SJCRH30 (cell line): ENCODE measurements at regions not wholly inside any gene's neighbourhood (a gene's known extent, or its start where the extent isn't known, plus 50 kb on each side); places are given as distances from the start of the nearest gene placed in this dataset.
"Not testable (repeated sequence)": the region's sequence is repeated elsewhere in the genome, so short reads cannot be mapped to it uniquely, and the experiment has no call there.

Source experiments
- DNase-seq, 2 experiments: peaks; one replicate each; pipeline ENCODE4 v3.0.0-alpha.2; 2015 to 2020
- H3K27ac ChIP-seq: fragments of 250-450 bp; sonication (Bioruptor Pico); 2 replicates; pipeline ENCODE4 v1.5.1; 2020; ENCODE audit warnings: mild to moderate bottlenecking, moderate library complexity
- H3K27me3 ChIP-seq: fragments of 250-450 bp; sonication (Bioruptor Pico); 2 replicates; pipeline ENCODE4 v1.5.1; 2020; ENCODE audit warnings: mild to moderate bottlenecking, moderate library complexity
- H3K36me3 ChIP-seq: fragments of 250-450 bp; sonication (Bioruptor Pico); 2 replicates; pipeline ENCODE4 v1.5.1; 2020; ENCODE audit warnings: mild to moderate bottlenecking, moderate library complexity
- H3K4me1 ChIP-seq: fragments of 250-450 bp; sonication (Bioruptor Pico); 2 replicates; pipeline ENCODE4 v1.5.1; 2020; ENCODE audit warnings: mild to moderate bottlenecking, moderate library complexity
- H3K4me3 ChIP-seq: fragments of 250-450 bp; sonication (Bioruptor Pico); 2 replicates; pipeline ENCODE4 v1.5.1; 2020; ENCODE audit warnings: mild to moderate bottlenecking, moderate library complexity
- H3K9me3 ChIP-seq: fragments of 250-450 bp; sonication (Bioruptor Pico); replicated peaks from 2 replicates; pipeline ENCODE4 v1.5.1; 2020; ENCODE audit warnings: mild to moderate bottlenecking, moderate library complexity

DNA sequence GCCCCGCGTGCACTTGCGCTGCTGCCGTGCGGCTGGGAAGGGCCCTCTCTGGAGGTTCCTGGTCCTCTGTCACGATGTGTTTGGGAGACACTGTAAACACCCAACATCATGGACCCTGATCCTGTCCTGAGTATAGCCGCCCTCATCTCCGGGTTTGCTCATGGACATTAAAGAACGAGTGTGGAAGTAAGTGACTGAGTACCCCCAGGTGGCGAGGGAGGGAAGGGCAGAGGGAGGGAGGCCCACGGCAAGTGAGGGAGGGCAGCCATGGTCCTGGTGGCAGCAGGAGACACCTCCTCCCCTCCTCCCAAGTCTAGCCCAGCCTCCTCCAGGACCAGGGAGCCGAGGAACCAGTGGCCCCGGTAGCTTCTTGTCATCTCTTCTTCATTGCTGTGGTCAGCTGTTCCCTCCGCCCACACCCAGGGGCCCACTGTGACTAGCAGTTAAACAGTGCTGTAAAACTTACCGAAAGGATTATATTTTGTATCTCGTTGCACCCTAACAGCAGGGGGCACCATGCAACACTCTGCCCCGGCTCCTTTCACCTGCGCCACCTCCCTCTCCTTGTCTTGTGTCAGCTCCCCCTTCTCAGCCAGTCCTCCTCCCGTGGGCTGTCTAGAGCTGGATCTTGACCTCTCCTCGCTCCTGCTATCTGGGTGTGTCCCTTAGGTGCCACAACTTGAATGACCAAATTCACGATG lies 566.5 kb upstream of the B3GAT1 start:
- Histone ChIP-seq H3K27ac (no peak overlapping the region), H3K36me3 (no peaks in the 10 kb centered on the region), H3K4me1 (no peaks in the 10 kb centered on the region), H3K27me3 (no peaks in the 10 kb centered on the region), H3K9me3 (no peaks in the 10 kb centered on the region), H3K4me3 (no peak overlapping the region)
- no peak for DNase-seq

DNA sequence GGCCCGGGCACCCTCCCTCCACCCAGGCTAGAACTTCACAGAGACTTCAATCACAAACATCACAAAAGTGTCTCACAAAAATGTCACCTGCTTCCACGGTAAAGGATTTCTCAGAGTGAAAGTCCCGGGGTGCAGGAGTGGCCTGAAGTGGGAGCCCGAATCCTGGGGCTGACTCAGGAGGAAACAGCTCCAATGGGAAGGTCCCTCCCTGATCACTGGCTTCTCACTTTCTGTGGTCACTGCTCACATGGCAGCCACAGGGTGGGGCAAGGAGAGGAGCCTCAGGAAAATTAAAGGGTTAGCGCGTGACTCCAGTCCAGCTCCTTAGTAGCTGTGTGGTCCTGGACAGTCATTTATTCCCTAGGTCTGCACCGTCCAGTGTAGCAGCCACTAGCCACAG lies 564.5 kb upstream of the B3GAT1 start:
- no peak overlapping the region for H3K4me3 ChIP-seq
- H3K4me1 ChIP-seq, result no peaks in the 10 kb centered on the region
- no peaks in the 10 kb centered on the region for H3K9me3 ChIP-seq
- H3K27me3 ChIP-seq, result no peaks in the 10 kb centered on the region
- H3K36me3 ChIP-seq, result no peaks in the 10 kb centered on the region
- DNase-seq, result no peak
- H3K27ac ChIP-seq, result no peak overlapping the region

DNA sequence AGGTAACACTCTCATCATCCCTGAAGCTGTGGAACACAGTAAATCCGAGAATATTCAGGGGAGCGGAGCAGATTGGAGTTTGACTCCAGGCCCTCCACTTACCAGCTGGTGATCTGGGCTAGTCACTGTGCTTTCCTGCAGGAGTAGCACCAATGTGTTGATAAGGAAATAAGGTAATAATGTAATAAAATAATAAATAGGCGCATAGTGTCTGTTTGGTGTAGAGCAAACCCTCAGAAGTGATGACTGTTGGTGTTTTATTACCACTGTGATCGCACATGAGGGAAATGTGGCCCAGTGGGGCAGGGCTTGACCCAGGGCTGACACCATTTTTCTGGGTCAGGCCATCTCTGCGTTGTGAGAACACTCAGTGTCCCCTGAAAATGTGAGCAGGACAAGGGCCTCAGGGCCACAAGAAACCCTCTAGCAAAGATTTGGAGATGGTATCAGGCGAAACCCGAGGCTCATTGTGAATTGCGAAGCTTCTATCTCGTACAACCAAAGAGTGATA lies 563.9 kb upstream of the B3GAT1 start:
- H3K27ac ChIP-seq, result no peak overlapping the region
- no peaks in the 10 kb centered on the region for H3K27me3 ChIP-seq
- H3K4me1 ChIP-seq, result no peaks in the 10 kb centered on the region
- no peaks in the 10 kb centered on the region for H3K9me3 ChIP-seq
- H3K4me3 ChIP-seq, result no peak overlapping the region
- no peaks in the 10 kb centered on the region for H3K36me3 ChIP-seq
- DNase-seq, result no peak

DNA sequence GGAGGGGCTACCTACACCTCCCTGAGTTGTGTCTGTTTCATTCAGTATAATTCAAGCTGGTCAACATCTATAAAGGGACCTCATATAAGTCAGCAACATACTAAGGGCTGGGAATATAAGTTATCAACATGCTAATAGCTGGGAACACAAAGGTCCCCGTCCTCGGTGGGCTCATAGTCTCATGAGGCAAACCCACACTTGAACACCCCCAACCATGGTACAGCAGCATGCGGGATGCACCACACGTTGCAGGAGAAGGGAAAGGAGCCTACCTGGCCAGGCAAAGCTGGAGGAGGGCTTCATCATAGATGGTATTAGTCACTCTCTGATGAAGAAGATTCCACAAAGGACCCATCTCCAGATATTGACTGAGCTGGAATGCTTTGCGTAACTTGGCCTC lies 561.8 kb upstream of the B3GAT1 start:
- H3K27ac ChIP-seq, result no peak overlapping the region
- no peak overlapping the region for H3K4me3 ChIP-seq
- no peak for DNase-seq
- no peaks in the 10 kb centered on the region for H3K27me3 ChIP-seq
- H3K36me3 ChIP-seq, result no peaks in the 10 kb centered on the region
- no peaks in the 10 kb centered on the region for H3K4me1 ChIP-seq
- no peaks in the 10 kb centered on the region for H3K9me3 ChIP-seq

GRCh38 chr11:134971381-134971780 lies 559.3 kb upstream of the B3GAT1 start:
- DNase-seq, result no peak

DNA sequence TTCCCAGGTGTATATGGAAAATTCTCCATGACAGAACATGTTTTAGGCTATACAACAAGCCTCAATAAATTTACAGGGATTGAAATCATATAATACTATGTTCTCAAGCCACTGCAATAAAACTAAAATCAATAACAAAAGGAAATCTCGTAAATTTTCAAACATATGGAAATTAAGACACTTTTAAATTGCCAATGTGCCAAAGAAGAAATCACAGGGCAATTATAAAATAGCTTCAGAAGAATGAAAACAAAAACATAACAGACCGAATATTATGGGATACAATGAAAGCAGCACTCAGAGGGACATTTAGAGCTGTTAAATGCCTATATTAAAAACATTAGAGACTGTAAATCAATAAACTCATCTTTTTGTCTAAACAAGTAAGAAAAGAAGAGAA lies 555.7 kb upstream of the B3GAT1 start:
- Histone ChIP-seq H3K27ac (no peak overlapping the region), H3K9me3 (no peaks in the 10 kb centered on the region), H3K4me3 (no peak overlapping the region), H3K4me1 (no peaks in the 10 kb centered on the region), H3K36me3 (no peaks in the 10 kb centered on the region), H3K27me3 (no peaks in the 10 kb centered on the region; the same call in 1 of the 2 replicates)
- no peak for DNase-seq

More at GRCh38 chr11:134971381-134971780, 559.3 kb upstream of the B3GAT1 start:
- Histone ChIP-seq H3K36me3 (no peaks in the 10 kb centered on the region), H3K27ac (no peak overlapping the region), H3K9me3 (no peaks in the 10 kb centered on the region), H3K4me3 (no peak overlapping the region), H3K4me1 (no peaks in the 10 kb centered on the region), H3K27me3 (no peaks in the 10 kb centered on the region; the same call in 1 of the 2 replicates)

DNA sequence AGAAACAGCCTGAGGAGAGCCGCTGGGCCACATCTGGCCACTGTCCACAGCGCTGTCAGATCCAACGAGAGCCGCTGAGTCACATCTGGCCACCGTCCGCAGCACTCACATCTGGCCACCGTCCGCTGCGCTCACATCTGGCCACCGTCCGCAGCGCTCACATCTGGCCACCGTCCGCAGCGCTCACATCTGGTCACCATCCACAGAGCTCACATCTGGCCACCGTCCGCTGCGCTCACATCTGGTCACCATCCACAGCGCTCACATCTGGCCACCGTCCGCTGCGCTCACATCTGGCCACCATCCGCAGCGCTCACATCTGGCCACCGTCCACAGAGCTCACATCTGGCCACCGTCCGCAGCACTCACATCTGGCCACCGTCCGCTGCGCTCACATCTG lies 549.3 kb upstream of the B3GAT1 start:
- H3K27me3 ChIP-seq, H3K4me3 ChIP-seq, H3K36me3 ChIP-seq, DNase-seq, H3K4me1 ChIP-seq, H3K9me3 ChIP-seq, H3K27ac ChIP-seq: not testable (repeated sequence)

DNA sequence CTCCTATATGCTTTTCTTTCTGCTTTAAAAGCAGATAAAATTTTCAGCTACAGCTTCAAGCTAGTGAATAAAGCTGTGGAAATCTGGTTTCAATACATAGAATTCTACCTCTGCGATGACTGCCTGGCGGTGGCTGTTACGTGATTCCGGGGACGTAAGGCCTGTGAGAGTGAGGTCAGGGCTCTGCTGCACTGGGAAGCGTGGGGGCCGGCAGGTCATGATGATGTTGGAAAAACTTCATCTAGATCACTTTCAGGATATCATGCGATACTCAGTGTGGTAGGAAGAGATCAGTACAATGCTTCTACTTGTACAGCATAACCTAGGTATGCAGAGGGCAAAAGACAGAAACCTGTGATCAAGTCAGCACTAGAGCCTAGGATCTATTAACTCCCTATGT lies 546.8 kb upstream of the B3GAT1 start:
- Histone ChIP-seq H3K4me1 (no peaks in the 10 kb centered on the region), H3K27ac (no peak overlapping the region), H3K27me3 (no peaks in the 10 kb centered on the region), H3K9me3 (no peaks in the 10 kb centered on the region), H3K4me3 (no peak overlapping the region), H3K36me3 (no peaks in the 10 kb centered on the region)
- no peak for DNase-seq

GRCh38 chr11:134958336-134958640 lies 546.2 kb upstream of the B3GAT1 start:
- Histone ChIP-seq H3K27ac (no peak overlapping the region), H3K4me1 (no peaks in the 10 kb centered on the region), H3K4me3 (no peak overlapping the region), H3K27me3 (no peaks in the 10 kb centered on the region), H3K36me3 (no peaks in the 10 kb centered on the region), H3K9me3 (no peaks in the 10 kb centered on the region)
- DNase-seq, result no peak

DNA sequence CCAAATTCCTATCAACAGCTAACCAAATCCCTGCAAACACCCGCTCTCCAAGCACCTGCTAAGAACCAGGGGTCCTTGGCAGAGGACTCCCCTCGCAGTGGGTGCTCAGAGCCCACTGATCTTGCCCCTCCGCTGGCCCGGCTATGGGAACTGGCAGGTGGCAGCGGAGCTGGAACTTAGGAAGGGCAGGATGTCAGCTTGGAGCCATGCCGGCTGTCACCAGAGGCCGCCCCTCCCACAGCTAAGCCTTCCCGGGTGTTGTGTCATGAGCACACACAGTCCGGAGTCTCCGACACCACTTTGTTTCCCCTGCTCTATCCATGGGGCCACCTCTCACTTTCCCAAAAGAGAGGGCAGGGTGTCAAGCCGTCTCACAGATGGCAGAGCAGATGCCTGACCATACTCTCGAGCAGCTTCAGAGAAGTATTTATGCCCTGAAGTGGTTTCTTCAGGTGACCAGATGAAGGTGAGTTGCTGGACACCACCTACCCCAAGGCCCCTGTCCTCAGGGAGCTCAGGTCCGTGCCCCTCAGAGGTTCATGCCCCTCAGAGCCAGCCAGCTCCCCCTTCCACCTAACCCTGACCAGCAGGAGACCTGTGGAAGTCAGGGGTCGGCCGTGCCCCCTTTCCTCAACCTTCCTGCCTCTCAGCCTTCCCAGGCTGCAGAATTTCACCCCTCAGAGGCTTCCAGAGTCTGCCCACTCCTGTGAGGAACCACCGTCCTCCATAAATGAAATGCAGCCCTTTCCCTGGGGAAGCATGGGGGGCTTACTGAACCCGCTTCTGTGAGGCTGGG lies 545.7 kb upstream of the B3GAT1 start:
- Histone ChIP-seq H3K4me1 (no peaks in the 10 kb centered on the region), H3K27ac (no peak overlapping the region), H3K27me3 (no peaks in the 10 kb centered on the region), H3K9me3 (no peaks in the 10 kb centered on the region), H3K36me3 (no peaks in the 10 kb centered on the region), H3K4me3 (no peak overlapping the region)
- no peak for DNase-seq

DNA sequence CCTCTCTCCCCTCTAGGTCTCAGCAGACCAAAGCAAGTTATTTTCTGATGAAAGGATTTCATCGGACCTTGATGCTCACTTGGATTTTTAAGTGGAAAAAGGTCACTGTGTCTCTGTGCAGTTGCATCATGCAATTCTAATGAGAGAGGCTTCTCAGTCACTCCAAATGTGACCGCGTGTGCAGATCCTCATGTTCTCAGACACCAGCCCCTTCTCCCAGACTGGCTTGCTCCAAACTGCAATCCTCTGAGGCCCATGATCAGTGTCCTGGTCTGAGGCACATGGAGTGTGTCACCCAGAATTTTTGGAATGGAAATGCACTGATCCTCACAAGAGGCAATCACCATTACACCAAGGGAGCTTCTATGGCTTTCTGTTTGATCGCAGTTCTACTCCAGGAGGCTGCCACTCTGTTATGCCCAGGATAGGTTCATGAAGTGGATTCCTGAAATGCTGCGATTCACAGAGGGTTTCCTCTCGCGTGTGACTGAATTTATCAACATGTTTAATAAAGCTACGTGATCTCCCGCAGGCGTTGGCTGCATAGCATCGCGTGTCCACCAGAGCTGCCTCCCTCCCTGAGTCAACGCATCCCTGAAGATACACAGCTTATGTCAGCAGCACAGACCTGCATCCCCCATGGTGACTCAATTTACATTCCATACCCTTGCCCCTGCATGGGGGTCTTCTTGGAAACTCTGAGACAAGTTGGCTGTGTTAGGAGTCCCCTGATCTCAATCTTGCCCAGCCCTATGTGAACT lies 544.6 kb upstream of the B3GAT1 start:
- no peaks in the 10 kb centered on the region for H3K9me3 ChIP-seq
- H3K4me3 ChIP-seq, result no peak overlapping the region
- H3K4me1 ChIP-seq, result no peaks in the 10 kb centered on the region
- no peak overlapping the region for H3K27ac ChIP-seq
- no peak for DNase-seq
- no peaks in the 10 kb centered on the region for H3K27me3 ChIP-seq
- H3K36me3 ChIP-seq, result no peaks in the 10 kb centered on the region

DNA sequence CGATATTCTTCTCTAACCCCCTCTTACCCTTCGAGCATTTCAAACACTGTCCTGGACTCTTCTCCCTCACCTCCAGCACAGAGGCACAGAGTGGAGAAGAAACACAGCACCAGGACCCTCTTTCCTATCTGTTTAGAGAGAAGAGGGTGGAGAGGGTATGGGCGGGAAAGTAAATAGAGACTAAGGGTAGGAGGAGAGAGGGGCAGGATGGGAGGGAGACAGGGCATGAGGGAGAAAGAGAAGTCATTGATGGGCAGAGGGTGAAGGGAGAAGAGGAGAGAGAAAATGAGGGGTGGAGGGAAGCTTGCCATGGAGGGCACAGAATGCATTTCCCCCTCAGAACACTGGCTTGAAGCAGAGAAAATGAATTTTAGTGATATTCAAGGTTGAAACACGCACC lies 543.9 kb upstream of the B3GAT1 start:
- H3K36me3 ChIP-seq, DNase-seq, H3K4me1 ChIP-seq, H3K27me3 ChIP-seq, H3K4me3 ChIP-seq, H3K9me3 ChIP-seq, H3K27ac ChIP-seq: not testable (repeated sequence)

GRCh38 chr11:134955281-134955680 lies 543.2 kb upstream of the B3GAT1 start:
- Histone ChIP-seq H3K4me3 (no peak overlapping the region), H3K27me3 (no peaks in the 10 kb centered on the region), H3K27ac (no peak overlapping the region), H3K36me3 (no peaks in the 10 kb centered on the region), H3K9me3 (no peaks in the 10 kb centered on the region), H3K4me1 (peaks cover 6% of the 10 kb centered on the region; the same call in 1 of the 2 replicates)
- DNase-seq, result no peak

GRCh38 chr11:134954456-134954855 lies 542.4 kb upstream of the B3GAT1 start:
- H3K27me3 ChIP-seq, H3K9me3 ChIP-seq, H3K4me3 ChIP-seq, DNase-seq, H3K27ac ChIP-seq, H3K36me3 ChIP-seq: not testable (repeated sequence)
- peaks cover 15% of the 10 kb centered on the region for H3K4me1 ChIP-seq

- not testable (repeated sequence) for DNase-seq
- H3K4me1 ChIP-seq, result peaks cover 20% of the 10 kb centered on the region
Measured at GRCh38 chr11:134953417-134953970, 541.5 kb upstream of the B3GAT1 start.

More at GRCh38 chr11:134953417-134953970, 541.5 kb upstream of the B3GAT1 start:
- not testable (repeated sequence) for H3K27ac ChIP-seq, H3K36me3 ChIP-seq, H3K4me3 ChIP-seq, H3K9me3 ChIP-seq, H3K27me3 ChIP-seq
